HPDE6-E6E7 (cell line): ENCODE measurements at regions not wholly inside any gene's neighbourhood (a gene's known extent, or its start where the extent isn't known, plus 50 kb on each side); places are given as distances from the start of the nearest gene placed in this dataset.

Experiments
- DNase-seq: peaks from one replicate; pipeline ENCODE4 v3.0.0; 2011; ENCODE audit warnings: missing footprints; ENCODE audit errors: extremely low spot score

GRCh38 chr5:156126716-156127115 is 200.2 kb upstream of the SGCD start:
- DNase-seq, result no peak

DNA sequence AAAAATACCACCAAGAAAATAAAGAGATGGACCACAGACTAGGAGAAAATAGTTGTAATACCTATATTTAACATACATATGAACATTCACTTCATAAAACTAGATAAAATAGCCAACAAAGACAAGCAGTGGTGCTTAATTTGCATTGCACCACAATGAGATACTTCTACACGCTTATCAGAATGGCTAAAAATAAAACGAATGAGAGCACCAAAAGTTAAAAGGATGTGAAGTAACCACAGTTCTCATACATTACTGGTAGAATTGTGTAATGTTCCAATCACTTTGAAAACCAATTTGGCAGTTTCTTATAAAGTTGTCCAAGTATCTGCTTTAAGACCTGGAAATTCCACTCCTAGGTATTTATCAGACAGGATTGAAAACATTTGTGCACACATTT is 198.9 kb upstream of the SGCD start:
- DNase-seq, result no peak

DNA sequence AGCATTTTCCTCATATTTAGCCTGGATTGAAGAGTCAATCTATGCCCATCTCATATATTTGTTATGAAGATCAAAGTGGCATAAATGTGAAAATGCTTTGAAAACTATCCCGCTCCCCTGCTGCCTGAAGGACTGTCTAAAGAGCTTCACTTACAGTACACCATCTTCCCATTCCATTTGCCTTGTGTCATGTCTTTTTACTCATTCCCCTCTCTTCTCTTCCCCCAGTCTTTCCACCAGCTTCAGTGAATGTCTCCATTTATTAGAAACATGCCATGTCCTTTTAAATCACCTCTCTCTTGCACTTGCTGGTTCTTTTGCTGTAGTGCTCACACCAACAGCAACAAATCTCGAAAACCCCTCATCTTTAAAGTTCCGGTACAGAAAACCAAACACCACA is 192.7 kb upstream of the SGCD start:
- DNase-seq, result no peak

DNA sequence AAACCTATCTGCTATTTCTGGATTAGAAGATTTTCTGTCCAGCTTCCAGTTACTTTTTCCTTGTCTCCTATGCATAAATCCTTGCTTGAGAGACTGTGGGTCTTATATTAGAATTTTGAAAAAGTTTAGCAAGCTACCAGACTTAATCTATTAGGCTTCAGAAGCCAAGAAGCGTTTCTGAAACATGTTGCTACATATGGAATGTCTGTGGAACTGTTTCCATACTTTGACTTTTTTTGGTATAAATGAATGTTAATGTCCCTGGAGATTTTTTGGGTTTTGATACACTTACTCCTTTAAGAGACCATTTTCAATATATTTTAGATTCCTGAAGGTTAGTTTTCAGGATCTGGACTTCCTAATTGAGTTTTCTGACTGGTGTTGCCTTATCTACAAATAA is 191.4 kb upstream of the SGCD start:
- DNase-seq, result no peak

- no peak for DNase-seq
These were observed 189.7 kb upstream of the SGCD start for GRCh38 chr5:156137071-156137869.

GRCh38 chr5:156142867-156143266 is 184.1 kb upstream of the SGCD start:
- DNase-seq, result no peak

DNA sequence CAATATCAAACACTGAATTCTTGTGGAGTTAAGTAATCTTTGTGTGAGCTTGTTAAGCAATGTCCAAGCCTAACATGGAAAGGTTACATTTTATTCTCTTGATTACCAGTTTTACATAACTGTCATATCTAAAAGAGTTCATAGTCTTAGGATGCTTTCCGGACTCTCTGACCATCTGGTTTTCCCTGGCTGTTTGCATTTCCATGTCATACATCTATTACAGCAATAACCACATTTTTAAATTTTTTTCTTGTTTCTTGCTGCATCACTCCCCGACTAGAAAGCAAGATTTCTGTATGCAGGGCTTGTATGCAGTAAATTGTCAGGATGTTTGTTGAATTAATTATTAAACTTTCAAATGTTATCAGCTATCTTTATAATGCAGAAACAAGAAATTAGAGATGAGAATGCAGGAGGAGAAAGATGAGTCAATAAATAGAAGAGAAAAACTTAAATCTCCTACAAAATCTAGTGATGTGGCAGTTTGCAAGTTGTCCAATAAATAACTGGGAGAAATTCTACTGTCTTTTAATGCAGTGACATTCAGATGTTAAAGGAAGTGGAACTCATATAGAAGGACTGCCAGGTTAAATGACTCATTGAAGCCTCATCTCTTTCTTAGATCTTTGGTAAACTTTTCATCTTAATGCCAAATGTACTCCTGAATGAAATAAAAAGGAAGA is 179.6 kb upstream of the SGCD start:
- DNase-seq, result no peak

- DNase-seq, result no peak
These were observed 179.0 kb upstream of the SGCD start for GRCh38 chr5:156147944-156148285.

GRCh38 chr5:156148301-156148700 is 178.7 kb upstream of the SGCD start:
- no peak for DNase-seq

GRCh38 chr5:156149213-156149612 is 177.8 kb upstream of the SGCD start:
- DNase-seq, result no peak

DNA sequence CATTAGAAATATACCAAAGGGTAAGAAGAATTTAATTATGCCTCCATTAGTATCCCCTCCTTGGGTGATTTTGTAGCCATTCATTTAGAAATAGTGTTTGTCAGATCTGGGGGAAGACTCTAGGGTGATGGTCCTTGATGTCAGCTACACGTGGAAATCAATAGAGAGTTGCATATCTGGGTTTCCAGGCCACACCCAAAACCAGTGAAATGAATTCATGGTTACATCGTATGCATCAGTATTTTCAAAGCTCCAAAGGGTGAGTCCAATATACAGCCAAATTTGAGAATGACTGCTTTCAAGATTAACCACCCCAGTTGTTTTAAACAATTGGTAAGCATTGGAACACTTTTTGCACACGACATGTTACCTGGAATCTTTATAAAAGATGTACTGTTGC is 173.4 kb upstream of the SGCD start:
- DNase-seq, result no peak

- no peak for DNase-seq
These were observed 172.2 kb upstream of the SGCD start for GRCh38 chr5:156154757-156155156.

GRCh38 chr5:156155598-156155997 is 171.4 kb upstream of the SGCD start:
- DNase-seq, result no peak

DNA sequence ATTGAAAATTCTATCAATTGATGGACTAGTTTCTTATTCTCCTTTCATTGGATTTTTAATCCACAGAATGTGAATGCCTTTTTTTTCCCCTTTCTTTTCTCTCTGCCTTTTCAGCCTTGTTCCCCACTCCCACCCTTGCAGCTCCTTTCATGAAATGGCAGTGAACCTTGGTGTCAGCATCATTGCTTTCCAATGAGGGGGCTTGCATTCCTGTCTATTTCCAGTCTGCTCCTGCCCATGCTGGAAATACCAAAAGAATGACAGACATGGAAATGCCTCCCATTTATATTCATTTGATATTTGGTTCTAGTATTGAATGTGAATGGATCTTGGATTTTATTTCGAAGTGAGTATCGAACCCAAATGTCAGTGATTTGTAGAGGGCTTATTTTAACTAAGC is 162.7 kb upstream of the SGCD start:
- no peak for DNase-seq

DNA sequence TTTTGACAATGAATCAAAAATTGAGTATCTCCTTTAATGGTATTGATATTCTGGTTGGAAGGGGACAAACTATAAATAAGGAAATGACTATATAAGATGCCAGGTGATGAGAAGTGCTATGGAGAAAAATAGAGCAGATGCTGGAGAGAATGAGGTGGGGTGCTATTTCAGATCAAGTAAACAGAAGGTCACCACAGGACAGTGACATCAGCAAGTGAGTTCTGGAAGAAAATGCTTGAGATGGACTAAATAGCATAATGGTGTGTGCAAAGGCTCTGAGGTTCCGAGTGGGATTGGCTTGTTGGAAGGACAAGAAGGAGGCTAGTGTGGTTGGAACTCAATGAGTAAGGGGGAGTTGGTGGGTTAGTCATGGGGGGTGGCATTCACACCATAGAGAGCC is 157.5 kb upstream of the SGCD start:
- DNase-seq, result no peak

DNA sequence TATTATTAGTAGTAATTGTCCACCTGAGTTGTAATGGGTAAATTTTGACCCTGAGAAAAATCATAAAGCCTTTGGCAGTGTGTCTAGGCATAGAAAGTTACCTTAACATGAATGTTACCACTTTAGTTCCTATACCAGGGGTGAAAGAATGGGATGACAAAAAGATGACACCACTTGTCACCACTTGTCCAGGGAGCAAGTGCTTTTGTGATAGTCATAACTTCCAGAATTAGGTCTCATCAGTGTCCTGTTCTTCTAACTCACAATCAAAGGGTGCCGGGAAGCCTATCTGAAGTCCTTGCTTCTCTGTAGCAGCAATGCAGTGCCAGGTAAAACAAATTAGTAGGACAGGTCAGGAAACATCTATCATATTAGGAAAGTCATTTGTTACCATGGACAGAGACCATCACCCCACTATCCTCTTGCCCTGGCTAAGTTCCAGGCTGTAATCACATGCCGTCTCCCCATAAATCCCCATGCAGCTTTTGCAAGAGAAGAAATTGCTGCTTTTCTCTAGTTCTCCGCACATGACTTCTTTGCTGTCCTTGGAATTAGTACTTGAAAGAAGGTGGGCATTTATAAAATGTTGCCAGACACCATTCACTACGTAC is 156.5 kb upstream of the SGCD start:
- no peak for DNase-seq

DNA sequence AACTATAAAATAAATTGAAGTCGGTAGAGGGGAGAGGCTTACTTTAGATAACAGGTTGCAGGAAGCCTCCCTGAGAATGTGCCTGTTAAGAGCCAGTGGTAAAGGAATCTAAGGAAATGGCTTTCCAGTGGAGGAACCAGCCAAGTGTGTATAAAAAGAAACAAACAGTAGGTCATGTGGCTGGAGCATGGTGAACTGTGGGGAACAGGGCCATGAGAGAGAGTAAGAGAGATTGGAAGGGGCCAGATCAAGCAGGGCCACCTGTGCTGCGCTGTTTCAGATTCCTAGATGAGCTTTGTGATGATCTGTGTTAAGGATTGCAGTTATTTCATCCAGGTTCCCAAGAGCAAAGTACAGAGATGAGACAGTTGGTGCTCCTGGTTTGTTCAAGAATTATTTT is 152.7 kb upstream of the SGCD start:
- DNase-seq, result no peak

- no peak for DNase-seq
These were observed 148.8 kb upstream of the SGCD start for GRCh38 chr5:156178117-156178516.

- DNase-seq, result no peak
These were observed 145.3 kb upstream of the SGCD start for GRCh38 chr5:156181656-156182055.

GRCh38 chr5:156182174-156182967 is 144.6 kb upstream of the SGCD start:
- DNase-seq, result no peak

DNA sequence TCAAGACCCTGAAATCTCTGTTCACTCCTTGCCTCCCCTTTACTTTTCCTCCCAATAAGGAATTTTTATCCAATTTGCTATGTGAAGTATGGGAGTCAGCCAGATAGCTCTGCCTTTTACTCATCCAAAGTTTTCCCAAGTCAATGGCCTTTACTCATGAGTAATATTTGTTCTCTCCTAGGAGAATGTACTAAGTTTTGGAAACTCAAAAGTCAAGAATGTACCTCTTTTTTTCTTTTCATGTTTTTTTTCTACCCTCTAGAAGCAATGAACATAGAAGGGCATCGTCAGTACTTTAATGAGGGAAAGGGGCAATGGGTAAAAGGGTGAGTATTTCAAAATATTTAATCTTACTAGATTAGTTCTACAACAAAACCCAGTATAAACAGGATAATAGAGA is 140.2 kb upstream of the SGCD start:
- DNase-seq, result no peak

GRCh38 chr5:156188016-156188415 is 138.9 kb upstream of the SGCD start:
- DNase-seq, result no peak
